ENCODE measurements at regions not wholly inside any gene's neighbourhood (a gene's known extent, or its start where the extent isn't known, plus 50 kb on each side); places are given as distances from the start of the nearest gene placed in this dataset.

DNA sequence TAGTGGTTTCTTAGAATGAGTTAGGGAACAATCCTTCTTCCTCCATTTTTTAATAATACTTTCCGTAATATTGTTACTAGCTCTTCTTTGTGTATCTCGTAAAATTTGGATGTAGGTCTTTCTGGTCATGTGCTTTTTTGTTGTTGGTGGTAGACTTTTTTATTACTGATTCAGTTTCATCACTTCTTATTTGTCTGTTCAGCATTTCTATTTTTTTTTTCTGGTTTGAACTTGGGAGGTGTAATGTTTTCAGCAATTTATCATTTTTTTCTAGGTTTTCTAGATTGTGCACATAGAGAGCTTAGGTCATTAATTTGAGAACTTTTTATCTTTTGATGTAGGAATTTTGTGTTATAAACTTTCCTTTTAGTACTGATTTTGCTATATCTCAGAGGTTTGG, 1299.9 kb downstream of the FSCB start:
- TF ChIP-seq, protein P1, sequence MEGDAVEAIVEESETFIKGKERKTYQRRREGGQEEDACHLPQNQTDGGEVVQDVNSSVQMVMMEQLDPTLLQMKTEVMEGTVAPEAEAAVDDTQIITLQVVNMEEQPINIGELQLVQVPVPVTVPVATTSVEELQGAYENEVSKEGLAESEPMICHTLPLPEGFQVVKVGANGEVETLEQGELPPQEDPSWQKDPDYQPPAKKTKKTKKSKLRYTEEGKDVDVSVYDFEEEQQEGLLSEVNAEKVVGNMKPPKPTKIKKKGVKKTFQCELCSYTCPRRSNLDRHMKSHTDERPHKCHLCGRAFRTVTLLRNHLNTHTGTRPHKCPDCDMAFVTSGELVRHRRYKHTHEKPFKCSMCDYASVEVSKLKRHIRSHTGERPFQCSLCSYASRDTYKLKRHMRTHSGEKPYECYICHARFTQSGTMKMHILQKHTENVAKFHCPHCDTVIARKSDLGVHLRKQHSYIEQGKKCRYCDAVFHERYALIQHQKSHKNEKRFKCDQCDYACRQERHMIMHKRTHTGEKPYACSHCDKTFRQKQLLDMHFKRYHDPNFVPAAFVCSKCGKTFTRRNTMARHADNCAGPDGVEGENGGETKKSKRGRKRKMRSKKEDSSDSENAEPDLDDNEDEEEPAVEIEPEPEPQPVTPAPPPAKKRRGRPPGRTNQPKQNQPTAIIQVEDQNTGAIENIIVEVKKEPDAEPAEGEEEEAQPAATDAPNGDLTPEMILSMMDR (IDR thresholded peaks at IDR 0.05) = no peak
- no peak for TF ChIP-seq EP300 (IDR thresholded peaks at IDR 0.05)
